ENCODE measurements at regions not wholly inside any gene's neighbourhood (a gene's known extent, or its start where the extent isn't known, plus 50 kb on each side); places are given as distances from the start of the nearest gene placed in this dataset.

DNA sequence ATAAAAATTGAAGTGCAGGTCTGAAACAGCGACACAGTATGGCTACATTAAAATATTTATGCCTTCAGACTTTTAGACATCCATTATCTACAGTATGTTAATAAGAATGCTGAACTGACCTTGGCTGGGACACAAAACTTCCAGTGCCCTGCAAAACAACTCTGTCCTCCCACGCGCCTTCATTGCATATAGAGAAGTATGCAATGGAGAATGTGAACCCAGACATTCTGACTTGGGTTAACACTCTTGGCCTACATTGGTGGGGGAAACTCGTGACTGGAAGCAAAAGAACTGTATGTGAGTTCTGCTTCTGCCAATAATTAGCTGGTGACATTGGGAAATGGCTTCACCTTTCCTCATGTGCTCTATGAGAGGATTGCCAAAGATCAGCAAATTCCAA is 110.5 kb upstream of the SLC24A5 start:
- H3K4me3 Mint-ChIP-seq = no peak overlapping the region
- H3K27me3 Mint-ChIP-seq (ENCODE audit: low read depth) = peaks cover under 1% of the 10 kb centered on the region
- no peaks in the 10 kb centered on the region for H3K4me1 Mint-ChIP-seq (ENCODE audit: low read depth)

DNA sequence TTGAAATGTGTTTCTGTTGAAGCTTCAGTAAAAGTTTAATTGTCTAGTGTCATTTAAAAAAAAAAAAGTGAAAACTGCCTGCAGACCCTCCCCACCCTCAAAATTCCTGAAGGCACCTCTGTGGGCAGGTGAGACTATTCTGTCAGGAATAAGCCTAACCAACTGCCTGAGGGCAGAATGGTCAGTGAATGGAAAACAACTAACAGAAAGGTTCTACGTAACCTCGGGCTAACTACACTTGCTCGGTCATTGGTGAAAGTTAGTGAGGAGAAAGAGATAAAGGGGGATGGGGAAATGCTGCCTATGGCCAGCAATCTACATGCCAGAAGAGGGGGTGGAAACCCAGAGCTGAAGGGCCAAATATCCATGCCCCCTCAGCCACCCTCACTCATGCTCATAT is 108.6 kb upstream of the SLC24A5 start:
- no peak for ATAC-seq
- no peaks in the 10 kb centered on the region for H3K4me1 Mint-ChIP-seq (ENCODE audit: low read depth)
- H3K27me3 Mint-ChIP-seq (ENCODE audit: low read depth) = peaks cover 3% of the 10 kb centered on the region
- no peaks in the 10 kb centered on the region for H3K9me3 Mint-ChIP-seq
- H3K36me3 Mint-ChIP-seq (ENCODE audit: insufficient read depth) = no peaks in the 10 kb centered on the region
- no peak for DNase-seq
- H3K4me3 Mint-ChIP-seq = no peak overlapping the region

More for the DNA sequence above, 110.5 kb upstream of the SLC24A5 start:
- Mint-ChIP-seq H3K9me3 (no peaks in the 10 kb centered on the region), H3K36me3 (ENCODE audit: insufficient read depth) (no peaks in the 10 kb centered on the region)
- no peak for DNase-seq
- ATAC-seq = no peak

DNA sequence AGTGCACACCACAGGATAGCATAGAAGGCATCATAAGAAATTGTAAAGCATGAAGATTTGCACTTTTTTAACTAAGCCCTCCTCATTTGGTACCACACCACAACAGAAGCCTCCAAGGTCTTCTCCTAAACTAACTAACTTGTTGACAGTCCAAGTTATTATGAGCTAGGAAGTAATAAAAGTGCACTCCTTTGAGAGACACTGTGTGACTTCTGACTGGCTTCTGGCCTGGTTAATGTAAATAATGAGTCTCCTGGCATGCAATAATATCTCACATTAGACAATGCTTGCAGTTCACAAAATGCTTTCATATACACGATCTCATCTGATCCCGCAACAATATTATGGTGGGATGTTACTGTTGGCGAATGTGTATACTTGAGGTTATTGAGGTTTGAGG is 103.9 kb upstream of the SLC24A5 start:
- no peaks in the 10 kb centered on the region for H3K36me3 Mint-ChIP-seq (ENCODE audit: insufficient read depth)
- H3K9me3 Mint-ChIP-seq = no peaks in the 10 kb centered on the region
- no peaks in the 10 kb centered on the region for H3K4me1 Mint-ChIP-seq (ENCODE audit: low read depth)
- no peak for DNase-seq
- H3K27me3 Mint-ChIP-seq (ENCODE audit: low read depth) = peaks cover 3% of the 10 kb centered on the region
- H3K4me3 Mint-ChIP-seq = no peak overlapping the region
- ATAC-seq = no peak

DNA sequence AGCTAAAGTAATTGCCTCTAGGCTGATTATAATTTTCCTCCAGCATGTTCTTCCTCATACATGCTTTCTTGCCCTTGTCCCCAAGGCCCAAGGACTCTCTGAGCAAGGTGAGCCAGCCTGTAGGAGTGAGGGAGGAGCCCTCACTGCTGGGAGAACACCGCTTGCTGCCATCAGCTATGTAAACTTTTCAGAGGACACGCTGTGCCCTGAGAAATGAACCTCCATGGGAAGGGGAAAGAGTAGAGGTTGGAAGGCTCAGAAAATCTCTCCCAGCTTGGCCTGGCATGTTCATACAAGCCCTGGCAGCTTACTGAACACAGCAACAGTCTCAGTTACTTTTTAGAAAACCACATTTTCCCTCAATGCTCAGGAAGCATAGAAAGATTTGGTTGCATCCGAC is 103.0 kb upstream of the SLC24A5 start:
- ATAC-seq = no peak
- Mint-ChIP-seq H3K9me3 (no peaks in the 10 kb centered on the region), H3K36me3 (ENCODE audit: insufficient read depth) (no peaks in the 10 kb centered on the region), H3K27me3 (ENCODE audit: low read depth) (peaks cover 3% of the 10 kb centered on the region), H3K4me1 (ENCODE audit: low read depth) (no peaks in the 10 kb centered on the region), H3K4me3 (no peak overlapping the region)
- DNase-seq = no peak

DNA sequence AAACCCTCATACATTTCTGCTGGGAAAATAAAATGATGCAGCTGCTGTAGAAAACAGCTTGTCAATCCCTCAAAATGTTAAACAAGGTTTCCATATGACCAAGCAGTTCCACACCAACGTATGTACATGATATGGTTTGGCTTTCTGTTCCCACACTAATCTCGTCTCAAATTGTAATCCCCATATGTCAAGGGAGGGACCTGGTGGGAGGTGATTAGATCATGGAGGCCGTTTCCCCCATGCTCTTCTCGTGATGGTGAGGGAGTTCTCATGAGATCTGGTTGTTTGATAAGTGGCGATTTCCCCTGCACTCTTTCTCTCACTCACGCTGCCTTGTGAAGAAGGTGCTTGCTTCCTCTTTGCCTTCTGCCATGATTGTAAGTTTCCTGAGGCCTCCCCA is 100.6 kb upstream of the SLC24A5 start:
- H3K9me3 Mint-ChIP-seq = no peaks in the 10 kb centered on the region
- ATAC-seq = no peak
- H3K4me3 Mint-ChIP-seq = no peak overlapping the region
- peaks cover 3% of the 10 kb centered on the region for H3K27me3 Mint-ChIP-seq (ENCODE audit: low read depth)
- no peak for DNase-seq
- H3K4me1 Mint-ChIP-seq (ENCODE audit: low read depth) = no peaks in the 10 kb centered on the region
- H3K36me3 Mint-ChIP-seq (ENCODE audit: insufficient read depth) = no peaks in the 10 kb centered on the region

DNA sequence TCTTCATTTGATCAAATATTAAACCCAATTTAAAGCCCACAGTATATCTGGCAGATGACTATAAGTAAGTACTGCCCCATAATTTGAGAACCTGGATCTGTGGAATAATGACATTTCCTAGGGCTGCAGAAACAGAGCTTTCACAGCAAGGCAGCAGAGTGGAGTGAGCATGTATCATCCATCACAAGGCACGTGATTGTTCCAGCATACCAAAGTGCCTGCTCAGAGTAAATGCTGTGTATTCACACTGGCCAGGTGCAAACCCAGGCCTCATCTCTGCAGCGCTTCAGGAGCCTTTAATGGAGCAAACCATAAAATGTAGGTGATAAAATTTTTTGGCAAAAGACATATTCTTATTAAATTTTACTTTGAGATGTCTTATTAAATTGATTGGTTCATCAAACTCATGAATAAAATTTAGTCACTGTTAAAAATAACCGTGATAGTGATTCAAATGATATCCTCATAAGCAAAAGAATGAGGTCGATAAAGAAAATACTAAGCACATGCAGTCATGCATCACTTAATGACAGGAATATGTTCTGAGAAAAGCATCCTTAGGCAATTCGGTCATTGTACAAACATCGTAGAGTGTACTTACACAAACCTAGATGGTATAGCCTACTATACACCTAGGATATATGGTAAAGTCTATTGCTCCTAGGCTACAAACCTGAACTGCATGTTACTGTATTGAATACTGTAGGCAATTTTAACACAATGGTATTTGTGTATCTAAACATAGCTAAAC is 99.3 kb upstream of the SLC24A5 start:
- no peaks in the 10 kb centered on the region for H3K9me3 Mint-ChIP-seq
- H3K4me1 Mint-ChIP-seq (ENCODE audit: low read depth) = no peaks in the 10 kb centered on the region
- DNase-seq (no peak), ATAC-seq (no peak)
- H3K36me3 Mint-ChIP-seq (ENCODE audit: insufficient read depth) = no peaks in the 10 kb centered on the region
- no peak overlapping the region for H3K4me3 Mint-ChIP-seq
- peaks cover 4% of the 10 kb centered on the region for H3K27me3 Mint-ChIP-seq (ENCODE audit: low read depth)

DNA sequence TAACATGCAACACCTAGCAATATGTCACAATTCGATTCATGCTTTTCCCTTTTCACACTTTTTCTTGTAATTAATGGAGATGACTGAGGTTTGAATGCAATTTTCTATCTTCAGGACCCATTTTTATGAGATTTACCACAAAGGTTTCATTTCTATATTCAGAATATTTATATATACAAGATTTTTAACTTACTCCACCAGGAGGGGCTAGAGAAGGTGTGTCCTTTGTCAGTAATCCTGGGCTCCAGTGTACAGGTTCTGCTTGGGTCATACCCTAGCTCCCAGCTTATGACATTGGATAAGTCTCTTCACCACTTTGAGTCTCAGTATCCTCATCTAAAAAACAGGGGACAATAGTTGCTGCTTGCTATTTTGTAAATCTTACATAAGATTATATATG is 95.7 kb upstream of the SLC24A5 start:
- Mint-ChIP-seq H3K36me3 (ENCODE audit: insufficient read depth) (no peaks in the 10 kb centered on the region), H3K9me3 (no peaks in the 10 kb centered on the region), H3K27me3 (ENCODE audit: low read depth) (peaks cover 9% of the 10 kb centered on the region), H3K4me1 (ENCODE audit: low read depth) (no peaks in the 10 kb centered on the region), H3K4me3 (no peak overlapping the region)
- ATAC-seq (no peak), DNase-seq (no peak)

DNA sequence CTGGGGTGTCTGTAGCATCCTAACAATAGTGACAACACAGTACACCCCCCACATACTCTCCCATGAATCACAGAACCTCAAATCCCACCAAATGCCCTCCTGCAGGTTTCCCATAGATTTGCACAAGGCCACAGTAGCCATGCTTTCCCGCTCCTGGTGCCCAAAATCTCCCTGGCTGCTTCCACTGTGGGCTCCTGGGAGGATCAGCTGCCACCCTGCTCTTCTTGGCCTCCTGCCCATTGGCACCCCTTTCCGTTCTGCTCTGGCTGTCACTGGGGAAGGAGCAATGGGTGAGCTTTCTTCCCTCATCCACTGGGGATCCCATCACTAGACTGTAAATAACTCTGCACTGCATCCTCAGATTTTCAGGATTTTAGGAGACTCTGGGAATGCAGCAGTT is 92.1 kb upstream of the SLC24A5 start:
- H3K27me3 Mint-ChIP-seq (ENCODE audit: low read depth) = peaks cover 9% of the 10 kb centered on the region
- H3K36me3 Mint-ChIP-seq (ENCODE audit: insufficient read depth) = no peaks in the 10 kb centered on the region
- no peaks in the 10 kb centered on the region for H3K4me1 Mint-ChIP-seq (ENCODE audit: low read depth)
- DNase-seq (no peak), ATAC-seq (no peak)
- H3K9me3 Mint-ChIP-seq = no peaks in the 10 kb centered on the region
- H3K4me3 Mint-ChIP-seq = no peak overlapping the region

DNA sequence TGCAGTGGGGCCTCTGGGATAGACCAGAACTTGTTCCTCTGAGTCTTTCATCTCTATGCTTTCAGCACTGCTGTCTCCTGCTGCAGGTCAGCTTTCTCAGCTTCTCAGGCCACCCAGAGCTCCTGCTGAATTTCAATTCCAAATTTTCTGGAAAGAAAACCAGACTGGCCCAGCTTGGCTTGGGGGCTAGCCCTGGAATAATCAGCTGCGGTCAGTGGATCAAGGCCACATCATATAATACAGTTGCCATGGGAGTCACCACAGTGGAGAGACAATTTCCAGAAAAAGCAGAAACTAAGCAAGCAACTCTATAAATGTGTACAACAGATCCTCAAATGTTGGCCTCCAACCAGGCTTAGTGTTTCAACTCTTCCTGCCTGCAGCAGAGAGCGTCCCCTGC is 91.1 kb upstream of the SLC24A5 start:
- no peaks in the 10 kb centered on the region for H3K36me3 Mint-ChIP-seq (ENCODE audit: insufficient read depth)
- DNase-seq (no peak), ATAC-seq (no peak)
- H3K4me3 Mint-ChIP-seq = no peak overlapping the region
- no peaks in the 10 kb centered on the region for H3K9me3 Mint-ChIP-seq
- H3K4me1 Mint-ChIP-seq (ENCODE audit: low read depth) = no peaks in the 10 kb centered on the region
- peaks cover 9% of the 10 kb centered on the region for H3K27me3 Mint-ChIP-seq (ENCODE audit: low read depth)

DNA sequence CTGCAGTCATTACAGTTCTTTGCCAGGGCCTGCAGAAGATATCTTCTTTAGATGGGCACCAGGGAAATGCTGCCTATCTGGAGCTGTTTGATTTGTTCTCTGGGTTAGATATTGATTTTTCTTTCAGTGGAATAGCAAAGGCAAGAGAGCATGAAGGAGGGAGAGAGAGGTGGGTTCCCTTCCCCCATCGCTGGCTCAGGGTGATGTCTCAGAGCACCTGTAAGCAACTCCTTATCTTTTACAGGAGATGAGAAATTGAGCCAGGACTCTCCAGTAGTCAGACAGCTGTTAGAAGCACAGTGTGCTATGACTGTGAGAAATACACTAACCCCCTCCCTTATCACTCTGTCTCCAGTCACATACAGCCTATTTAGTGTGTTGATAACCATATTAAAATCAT is 89.3 kb upstream of the SLC24A5 start:
- Mint-ChIP-seq H3K4me3 (no peak overlapping the region), H3K4me1 (ENCODE audit: low read depth) (no peaks in the 10 kb centered on the region), H3K27me3 (ENCODE audit: low read depth) (peaks cover 7% of the 10 kb centered on the region), H3K36me3 (ENCODE audit: insufficient read depth) (no peaks in the 10 kb centered on the region), H3K9me3 (no peaks in the 10 kb centered on the region)
- DNase-seq = no peak
- no peak for ATAC-seq

DNA sequence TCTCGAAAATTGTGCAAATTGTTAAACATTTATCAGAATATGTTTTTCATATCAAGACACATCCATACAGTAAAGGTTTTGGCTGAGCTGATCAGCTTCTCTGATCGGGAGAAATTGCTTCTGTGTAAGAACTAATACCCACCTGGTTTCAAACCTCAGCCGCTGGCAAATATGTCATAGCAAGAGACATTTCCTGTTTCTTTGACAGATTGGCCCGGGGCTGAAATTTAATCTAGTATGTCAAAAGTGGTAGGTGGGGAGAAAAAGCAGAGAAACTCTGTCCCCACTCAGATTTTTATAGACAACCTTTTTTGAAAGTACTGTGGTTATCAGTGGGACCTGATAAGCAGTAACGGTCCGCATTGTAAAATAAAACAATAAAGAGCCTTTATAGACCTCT is 88.8 kb upstream of the SLC24A5 start:
- no peaks in the 10 kb centered on the region for H3K36me3 Mint-ChIP-seq (ENCODE audit: insufficient read depth)
- ATAC-seq = no peak
- H3K27me3 Mint-ChIP-seq (ENCODE audit: low read depth) = peaks cover 5% of the 10 kb centered on the region
- no peaks in the 10 kb centered on the region for H3K4me1 Mint-ChIP-seq (ENCODE audit: low read depth)
- no peak for DNase-seq
- no peaks in the 10 kb centered on the region for H3K9me3 Mint-ChIP-seq
- no peak overlapping the region for H3K4me3 Mint-ChIP-seq

DNA sequence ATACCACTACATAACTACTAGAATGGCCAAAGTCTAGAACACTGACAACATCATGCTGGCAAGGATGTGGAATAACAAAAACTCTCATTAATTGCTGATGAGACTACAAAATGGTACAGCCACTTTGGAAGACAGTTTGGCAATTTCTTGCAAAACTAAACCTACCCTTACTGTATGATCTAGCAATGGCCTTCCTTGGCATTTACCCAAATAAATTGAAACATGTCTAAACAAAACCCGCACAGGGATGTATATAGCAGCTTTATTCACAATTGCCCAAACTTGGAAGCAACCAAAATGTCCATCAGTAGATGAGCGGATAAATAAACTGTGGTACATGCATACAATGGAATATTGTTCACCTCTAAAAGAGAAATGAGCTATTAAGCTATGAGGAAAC is 87.9 kb upstream of the SLC24A5 start:
- ATAC-seq (no peak), DNase-seq (no peak)
- Mint-ChIP-seq H3K4me3 (no peak overlapping the region), H3K36me3 (ENCODE audit: insufficient read depth) (no peaks in the 10 kb centered on the region), H3K27me3 (ENCODE audit: low read depth) (peaks cover 5% of the 10 kb centered on the region), H3K9me3 (no peaks in the 10 kb centered on the region), H3K4me1 (ENCODE audit: low read depth) (no peaks in the 10 kb centered on the region)

DNA sequence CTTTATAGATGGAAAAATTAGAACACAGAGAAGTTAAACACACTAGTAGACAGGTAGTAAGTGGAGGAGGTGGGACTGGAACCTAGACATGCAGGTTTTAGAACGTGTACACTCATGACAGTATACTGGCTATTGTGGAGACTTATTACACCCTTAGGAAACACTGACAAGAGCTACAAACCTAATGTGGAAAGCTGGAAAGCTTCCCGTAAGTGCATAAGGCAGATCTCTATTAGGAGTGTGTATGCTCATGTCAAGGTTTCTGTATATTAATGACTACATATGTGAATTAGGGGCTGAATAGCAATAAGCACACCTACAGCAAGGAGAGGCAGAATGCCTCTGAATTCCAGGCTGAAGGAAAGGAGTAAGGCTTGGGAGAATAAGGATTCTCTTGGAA is 82.6 kb upstream of the SLC24A5 start:
- no peak for ATAC-seq
- Mint-ChIP-seq H3K9me3 (no peaks in the 10 kb centered on the region), H3K36me3 (ENCODE audit: insufficient read depth) (no peaks in the 10 kb centered on the region), H3K4me1 (ENCODE audit: low read depth) (no peaks in the 10 kb centered on the region), H3K27me3 (ENCODE audit: low read depth) (peaks cover 2% of the 10 kb centered on the region), H3K4me3 (no peak overlapping the region)
- no peak for DNase-seq

DNA sequence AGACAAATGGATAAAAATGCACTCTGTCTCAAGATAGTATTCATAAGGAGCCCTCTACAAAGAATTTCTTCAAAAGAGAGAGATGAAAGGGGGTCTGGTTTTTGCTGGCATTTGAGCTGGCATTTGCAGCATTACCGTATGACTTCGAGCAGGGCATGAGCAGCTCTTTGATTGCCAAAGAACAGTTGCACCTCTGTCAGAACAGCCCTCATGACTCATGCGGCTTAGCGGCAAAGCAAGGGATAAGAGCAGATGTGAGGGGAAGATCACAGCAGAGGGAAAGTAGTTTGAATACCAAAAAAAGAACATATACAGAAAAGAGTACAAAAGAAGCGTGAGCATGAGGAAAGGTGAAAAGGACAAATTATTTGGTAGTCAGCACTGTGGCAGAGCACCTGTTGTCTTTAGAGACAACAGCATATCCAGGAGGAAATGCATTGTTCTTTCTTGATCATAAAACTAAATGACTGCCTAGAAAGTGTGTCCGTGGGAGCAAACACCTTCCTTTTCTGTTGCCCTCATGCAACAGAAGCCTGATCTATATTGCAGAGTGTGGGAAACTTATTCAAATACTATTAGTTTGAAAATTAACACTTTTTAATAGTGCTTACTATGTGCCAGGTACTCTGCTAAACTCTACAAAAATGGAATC is 80.5 kb upstream of the SLC24A5 start:
- Mint-ChIP-seq H3K4me1 (ENCODE audit: low read depth) (no peaks in the 10 kb centered on the region), H3K36me3 (ENCODE audit: insufficient read depth) (no peaks in the 10 kb centered on the region), H3K9me3 (no peaks in the 10 kb centered on the region), H3K4me3 (no peak overlapping the region), H3K27me3 (ENCODE audit: low read depth) (peaks cover 2% of the 10 kb centered on the region)
- DNase-seq (no peak), ATAC-seq (no peak)

DNA sequence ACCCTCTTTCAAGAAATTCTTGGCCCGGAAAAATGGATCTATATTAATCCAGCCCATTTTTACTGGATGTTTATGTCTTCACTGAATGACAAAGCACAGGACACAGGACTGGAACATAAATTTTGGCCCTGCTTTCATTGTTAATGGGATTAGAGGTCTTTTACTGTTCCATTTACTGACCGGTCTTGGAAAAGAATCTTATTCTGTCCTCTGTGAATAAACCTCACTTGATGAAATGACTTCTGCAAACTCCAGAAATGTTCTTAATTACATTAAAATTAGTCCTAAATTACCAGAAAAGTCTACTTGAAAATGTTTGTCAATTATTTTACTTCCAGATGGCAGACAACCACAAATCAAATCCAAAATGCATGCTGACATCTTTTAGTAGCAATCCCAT is 79.3 kb upstream of the SLC24A5 start:
- DNase-seq (no peak), ATAC-seq (no peak)
- H3K4me1 Mint-ChIP-seq (ENCODE audit: low read depth) = no peaks in the 10 kb centered on the region
- peaks cover 2% of the 10 kb centered on the region for H3K27me3 Mint-ChIP-seq (ENCODE audit: low read depth)
- H3K4me3 Mint-ChIP-seq = no peak overlapping the region
- H3K36me3 Mint-ChIP-seq (ENCODE audit: insufficient read depth) = no peaks in the 10 kb centered on the region
- no peaks in the 10 kb centered on the region for H3K9me3 Mint-ChIP-seq

All from activated T-cell treated with anti-CD3 and anti-CD28 coated beads, Interleukin-2, amount 50 U/mL, for 4 hours (primary cell).